SK-N-SH (cell line): ENCODE measurements at regions not wholly inside any gene's neighbourhood (a gene's known extent, or its start where the extent isn't known, plus 50 kb on each side); places are given as distances from the start of the nearest gene placed in this dataset.

Experiments
- CTCF ChIA-PET: fragments of 300-600, 350-600 bp; formaldehyde crosslinking; extraction: SDS; loops from one replicate; lab custom pipeline; 2021; lab: Yijun Ruan, JAX
- POLR2A ChIA-PET: fragments of 350-600 bp; sonication (Branson Sonifier 250); formaldehyde crosslinking; extraction: SDS; loops from one replicate; lab custom pipeline; 2020; ENCODE audit warnings: antibody characterized with exemption, inconsistent platforms; lab: Yijun Ruan, JAX
- DNase-seq: peaks from one replicate; pipeline ENCODE4 v3.0.0; 2012
- H2AFZ ChIP-seq: fragments of 200-600 bp; sonication (generic); 2 replicates; pipeline ENCODE4 v1.8.1; 2016; ENCODE audit warnings: antibody characterized with exemption, mild to moderate bottlenecking, low read depth
- H3F3A ChIP-seq: fragments of 200-600 bp; sonication (generic); replicated peaks from 2 replicates; pipeline ENCODE3; 2016; ENCODE audit warnings: antibody characterized with exemption, mild to moderate bottlenecking; ENCODE audit not compliant: insufficient read depth
- H3K27ac ChIP-seq, 2 experiments: fragments of 200-500 bp in 1 of 2; fragments of 200-600 bp in 1 of 2; sonication (Bioruptor generic) in 1 of 2; sonication (generic), shearing (Covaris generic) in 1 of 2; 2 replicates each; pipeline versions ENCODE4 v1.5.1 to v1.6.1; 2014 to 2016; ENCODE audit warnings: low read depth in 2 of 2, inconsistent platforms in 1 of 2, low read length in 1 of 2, mild to moderate bottlenecking in 1 of 2, mixed read lengths in 1 of 2
- H3K27me3 ChIP-seq: fragments of 200-600 bp; sonication (generic), shearing (Covaris generic); 2 replicates; pipeline ENCODE4 v1.6.1; 2016; ENCODE audit warnings: mixed run types; ENCODE audit not compliant: insufficient read depth
- H3K36me3 ChIP-seq, 2 experiments: fragments of 200-500 bp in 1 of 2; fragments of 200-600 bp in 1 of 2; sonication (Bioruptor generic) in 1 of 2; sonication (generic) in 1 of 2; replicated peaks in 1 of 2; 2 replicates each; pipeline versions ENCODE3 to v1.5.1; 2014 to 2016; ENCODE audit warnings: low read length in 1 of 2, mild to moderate bottlenecking in 1 of 2; ENCODE audit not compliant: insufficient read depth in 2 of 2, control insufficient read depth in 1 of 2
- H3K4me1 ChIP-seq, 2 experiments: fragments of 200-500 bp in 1 of 2; fragments of 200-600 bp in 1 of 2; sonication (Bioruptor generic) in 1 of 2; sonication (generic), shearing (Covaris generic) in 1 of 2; 2 replicates each; pipeline versions ENCODE4 v1.5.1 to v1.6.1; 2014 to 2016; ENCODE audit warnings: low read depth in 1 of 2, low read length in 1 of 2, mixed run types in 1 of 2; ENCODE audit not compliant: insufficient read depth in 2 of 2, control insufficient read depth in 1 of 2
- H3K4me2 ChIP-seq: fragments of 200-600 bp; sonication (generic), shearing (Covaris generic); 2 replicates; pipeline ENCODE4 v1.6.1; 2017; ENCODE audit warnings: mixed run types
- H3K4me3 ChIP-seq, 2 experiments: fragments of 200-500 bp in 1 of 2; fragments of 200-600 bp in 1 of 2; sonication (Bioruptor generic) in 1 of 2; sonication (generic), shearing (Covaris generic) in 1 of 2; 2 replicates each; pipeline versions ENCODE4 v1.5.1 to v1.8.1; 2014 to 2016; ENCODE audit warnings: low read depth in 2 of 2, inconsistent platforms in 1 of 2, low read length in 1 of 2, mild to moderate bottlenecking in 1 of 2, mixed read lengths in 1 of 2, moderate library complexity in 1 of 2
- H3K79me2 ChIP-seq: fragments of 200-600 bp; sonication (generic); 2 replicates; pipeline ENCODE4 v1.8.1; 2017; ENCODE audit warnings: mild to moderate bottlenecking; ENCODE audit not compliant: insufficient read depth
- H3K9ac ChIP-seq: fragments of 200-600 bp; sonication (generic); 2 replicates; pipeline ENCODE4 v1.6.1; 2017; ENCODE audit warnings: mixed run types
- H3K9me2 ChIP-seq: fragments of 200-600 bp; sonication (generic); 2 replicates; pipeline ENCODE4 v1.6.1; 2017; ENCODE audit warnings: mixed run types
- H3K9me3 ChIP-seq: fragments of 200-600 bp; sonication (generic); 2 replicates; pipeline ENCODE4 v1.6.1; 2017; ENCODE audit warnings: mixed run types, mild to moderate bottlenecking, moderate library complexity
- H4K20me1 ChIP-seq: fragments of 200-600 bp; sonication (generic); 2 replicates; pipeline ENCODE4 v1.6.1; 2017; ENCODE audit warnings: mild to moderate bottlenecking, mixed run types; ENCODE audit not compliant: insufficient read depth
- CHD2 ChIP-seq: fragments of 150-350 bp; IDR thresholded peaks from 2 replicates; pipeline ENCODE4 v1.6.1; 2018; ENCODE audit warnings: low read length; ENCODE audit not compliant: partially characterized antibody
- ELF1 ChIP-seq: IDR thresholded peaks from 2 replicates; pipeline ENCODE4 v1.4.0; 2012
- EP300 ChIP-seq, 2 experiments: IDR thresholded peaks; 2 replicates each; pipeline versions ENCODE4 v1.4.0 to v1.6.1; 2012; ENCODE audit warnings: borderline replicate concordance in 1 of 2, low read depth in 1 of 2, low read length in 1 of 2
- EZH2phosphoT487 ChIP-seq: fragments of 200-600 bp; sonication (generic); IDR thresholded peaks from 2 replicates; pipeline ENCODE4 v1.6.1; 2017; ENCODE audit warnings: low read depth, mixed run types, mild to moderate bottlenecking, antibody characterized with exemption, moderate library complexity, borderline replicate concordance
- FOSL2 ChIP-seq: IDR thresholded peaks from 2 replicates; pipeline ENCODE4 v1.4.0; 2012; ENCODE audit warnings: low read depth, mild to moderate bottlenecking, moderate library complexity, borderline replicate concordance
- FOXJ3 ChIP-seq: sonication (generic); formaldehyde crosslinking; IDR thresholded peaks from 2 replicates; pipeline ENCODE4 v1.5.1; 2020; ENCODE audit warnings: mild to moderate bottlenecking, missing genetic modification reagents
- FOXM1 ChIP-seq: IDR thresholded peaks from 2 replicates; pipeline ENCODE4 v1.4.0; 2012; ENCODE audit warnings: low read depth, mild to moderate bottlenecking
- GATA2 ChIP-seq: sonication (generic); formaldehyde crosslinking; IDR thresholded peaks from 2 replicates; pipeline ENCODE4 v1.5.0; 2020; ENCODE audit warnings: mild to moderate bottlenecking, missing genetic modification reagents
- JUND ChIP-seq: IDR thresholded peaks from 2 replicates; pipeline ENCODE4 v1.4.0; 2012
- MXI1 ChIP-seq: IDR thresholded peaks from 2 replicates; pipeline ENCODE4 v1.6.1; 2012; ENCODE audit warnings: mild to moderate bottlenecking, low read depth, low read length, improper control_type of control experiment
- NRF1 ChIP-seq: IDR thresholded peaks from 2 replicates; pipeline ENCODE4 v1.6.1; 2012; ENCODE audit warnings: low read depth, mild to moderate bottlenecking, low read length
- POLR2AphosphoS5 ChIP-seq: IDR thresholded peaks from 2 replicates; pipeline ENCODE4 v1.6.1; 2012; ENCODE audit warnings: low read depth, low read length
- RAD21 ChIP-seq: IDR thresholded peaks from 2 replicates; pipeline ENCODE4 v1.6.1; 2012; ENCODE audit warnings: mild to moderate bottlenecking, low read length
- RCOR1 ChIP-seq: fragments of 150-350 bp; IDR thresholded peaks from 2 replicates; pipeline ENCODE4 v1.6.1; 2017; ENCODE audit warnings: antibody characterized with exemption, low read length
- RFX5 ChIP-seq: IDR thresholded peaks from 2 replicates; pipeline ENCODE4 v1.6.1; 2012; ENCODE audit warnings: mild to moderate bottlenecking, improper control_type of control experiment, low read length
- RXRA ChIP-seq: IDR thresholded peaks from 2 replicates; pipeline ENCODE4 v1.4.0; 2012; ENCODE audit warnings: low read depth, mild to moderate bottlenecking, borderline replicate concordance
- SMC3 ChIP-seq: IDR thresholded peaks from 2 replicates; pipeline ENCODE4 v1.6.1; 2012; ENCODE audit warnings: low read depth, low read length, improper control_type of control experiment
- TAF1 ChIP-seq: IDR thresholded peaks from 2 replicates; pipeline ENCODE4 v1.6.1; 2012; ENCODE audit warnings: low read depth, mild to moderate bottlenecking, low read length, moderate library complexity, borderline replicate concordance
- TCF12 ChIP-seq: IDR thresholded peaks from 2 replicates; pipeline ENCODE4 v1.4.0; 2012
- TEAD4 ChIP-seq: IDR thresholded peaks from 2 replicates; pipeline ENCODE4 v1.4.0; 2012; ENCODE audit warnings: mild to moderate bottlenecking, borderline replicate concordance; ENCODE audit not compliant: insufficient read depth
- WGBS: methylation state at CpG from one replicate; pipeline ENCODE4 v1.1.6; 2017; ENCODE audit warnings: low lambda C conversion rate; 5-methylcytosine and 5-hydroxymethylcytosine counted together
- TF ChIP-seq, protein P1 (sequence below): IDR thresholded peaks from 2 replicates; pipeline ENCODE4 v1.6.1; 2012; ENCODE audit warnings: mild to moderate bottlenecking, low read depth, low read length, moderate library complexity

DNA sequence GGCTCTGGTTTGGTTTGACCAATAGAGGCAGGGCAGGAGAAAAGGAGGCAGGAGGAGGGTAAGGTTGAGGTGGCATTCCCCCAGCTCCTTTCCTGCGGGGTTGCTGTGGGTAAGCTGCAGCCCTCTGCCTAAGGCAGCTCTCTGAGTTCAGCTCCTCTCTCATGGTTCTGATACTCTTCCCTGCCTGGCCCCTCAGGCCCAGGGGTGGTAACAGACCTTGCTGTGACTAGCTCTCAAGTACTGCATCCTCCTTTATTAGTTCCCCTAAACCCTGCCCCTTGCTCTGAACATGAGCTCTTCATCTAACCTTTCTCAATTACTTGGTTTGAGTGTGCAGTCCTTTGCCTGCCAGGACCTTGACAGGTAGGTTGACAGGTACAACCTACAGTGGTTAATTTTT lies 205.5 kb downstream of the SLC4A3 start:
- no peaks in the 10 kb centered on the region for H3K9me3 ChIP-seq
- H4K20me1 ChIP-seq = no peaks in the 10 kb centered on the region
- H3F3A ChIP-seq = no peaks in the 10 kb centered on the region
- H3K4me3 ChIP-seq = no peak overlapping the region
- no peaks in the 10 kb centered on the region for H3K79me2 ChIP-seq
- no peak for DNase-seq
- TF ChIP-seq TCF12 = no peak
- no peak for TF ChIP-seq RXRA
- TF ChIP-seq, protein P1, sequence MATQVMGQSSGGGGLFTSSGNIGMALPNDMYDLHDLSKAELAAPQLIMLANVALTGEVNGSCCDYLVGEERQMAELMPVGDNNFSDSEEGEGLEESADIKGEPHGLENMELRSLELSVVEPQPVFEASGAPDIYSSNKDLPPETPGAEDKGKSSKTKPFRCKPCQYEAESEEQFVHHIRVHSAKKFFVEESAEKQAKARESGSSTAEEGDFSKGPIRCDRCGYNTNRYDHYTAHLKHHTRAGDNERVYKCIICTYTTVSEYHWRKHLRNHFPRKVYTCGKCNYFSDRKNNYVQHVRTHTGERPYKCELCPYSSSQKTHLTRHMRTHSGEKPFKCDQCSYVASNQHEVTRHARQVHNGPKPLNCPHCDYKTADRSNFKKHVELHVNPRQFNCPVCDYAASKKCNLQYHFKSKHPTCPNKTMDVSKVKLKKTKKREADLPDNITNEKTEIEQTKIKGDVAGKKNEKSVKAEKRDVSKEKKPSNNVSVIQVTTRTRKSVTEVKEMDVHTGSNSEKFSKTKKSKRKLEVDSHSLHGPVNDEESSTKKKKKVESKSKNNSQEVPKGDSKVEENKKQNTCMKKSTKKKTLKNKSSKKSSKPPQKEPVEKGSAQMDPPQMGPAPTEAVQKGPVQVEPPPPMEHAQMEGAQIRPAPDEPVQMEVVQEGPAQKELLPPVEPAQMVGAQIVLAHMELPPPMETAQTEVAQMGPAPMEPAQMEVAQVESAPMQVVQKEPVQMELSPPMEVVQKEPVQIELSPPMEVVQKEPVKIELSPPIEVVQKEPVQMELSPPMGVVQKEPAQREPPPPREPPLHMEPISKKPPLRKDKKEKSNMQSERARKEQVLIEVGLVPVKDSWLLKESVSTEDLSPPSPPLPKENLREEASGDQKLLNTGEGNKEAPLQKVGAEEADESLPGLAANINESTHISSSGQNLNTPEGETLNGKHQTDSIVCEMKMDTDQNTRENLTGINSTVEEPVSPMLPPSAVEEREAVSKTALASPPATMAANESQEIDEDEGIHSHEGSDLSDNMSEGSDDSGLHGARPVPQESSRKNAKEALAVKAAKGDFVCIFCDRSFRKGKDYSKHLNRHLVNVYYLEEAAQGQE = no peak
- TF ChIP-seq RAD21 = no peak
- no peak for TF ChIP-seq ELF1
- no peak for TF ChIP-seq EP300 (IDR thresholded peaks at IDR 0.05; ENCODE audit: borderline replicate concordance in 1 of 2, low read depth in 1 of 2, low read length in 1 of 2)
- no peak for TF ChIP-seq TEAD4
- no peaks in the 10 kb centered on the region for H3K36me3 ChIP-seq
- no peak overlapping the region for H3K27ac ChIP-seq
- no peak overlapping the region for H3K4me2 ChIP-seq
- no peak overlapping the region for H2AFZ ChIP-seq
- 11% methylated on average over 1 of the region's 1 CpG for WGBS
- no peaks in the 10 kb centered on the region; the same call in 1 of the 2 replicates for H3K27me3 ChIP-seq
- no peaks in the 10 kb centered on the region for H3K9me2 ChIP-seq
- H3K4me1 ChIP-seq = no peaks in the 10 kb centered on the region
- POLR2A ChIA-PET = no interaction called here
- CTCF ChIA-PET = interaction anchor here (0.8 to 1.0 kb wide), 4 partner anchors 90 to 153 kb away, joined by 3 to 4 read pairs (median 3); no protein-coding TSS in a partner anchor
- no peak overlapping the region for H3K9ac ChIP-seq

- CTCF ChIA-PET = interaction anchor here (1.6 to 2.6 kb wide), 6 partner anchors 9 to 102 kb away, joined by 3 to 16 read pairs (median 7); no protein-coding TSS in a partner anchor
- H3K9me2 ChIP-seq = no peaks in the 10 kb centered on the region
These were observed 208.1 kb downstream of the SLC4A3 start for GRCh38 chr2:219835493-219835892.

More at GRCh38 chr2:219835493-219835892, 208.1 kb downstream of the SLC4A3 start:
- no peak overlapping the region for H3K4me2 ChIP-seq
- H3K27me3 ChIP-seq = no peaks in the 10 kb centered on the region; the same call in 1 of the 2 replicates
- H3K9me3 ChIP-seq = no peaks in the 10 kb centered on the region
- H3K27ac ChIP-seq = no peak overlapping the region
- H3K79me2 ChIP-seq = no peaks in the 10 kb centered on the region
- H4K20me1 ChIP-seq = no peaks in the 10 kb centered on the region
- no peak overlapping the region for H3K4me3 ChIP-seq
- POLR2A ChIA-PET = no interaction called here
- H3F3A ChIP-seq = no peaks in the 10 kb centered on the region
- no peak for DNase-seq
- H2AFZ ChIP-seq = no peak overlapping the region
- no peaks in the 10 kb centered on the region for H3K36me3 ChIP-seq
- H3K4me1 ChIP-seq = no peaks in the 10 kb centered on the region
- TF ChIP-seq TEAD4 (no peak), RXRA (no peak), MXI1 (no peak), EZH2phosphoT487 (no peak), RCOR1 (no peak), ELF1 (no peak), GATA2 (CRISPR knock-in tag) (no peak), CHD2 (no peak), TAF1 (no peak), FOSL2 (no peak), NRF1 (no peak), FOXM1 (no peak), SMC3 (no peak), POLR2AphosphoS5 (no peak), RFX5 (no peak), FOXJ3 (CRISPR knock-in tag) (no peak), JUND (no peak)
- TF ChIP-seq, all 33 proteins: peak for 0
- H3K9ac ChIP-seq = no peak overlapping the region
- WGBS = 8% methylated on average over 3 of the region's 3 CpGs
